Activated CD4-positive, alpha-beta T cell treated with anti-CD3 and anti-CD28 coated beads, Interleukin-2, Interleukin-4, amounts not matched to agents 100 ng/mL and 50 ng/mL, durations not matched to agents 16 hours and 8 hours (primary cell): ENCODE measurements at regions not wholly inside any gene's neighbourhood (a gene's known extent, or its start where the extent isn't known, plus 50 kb on each side); places are given as distances from the start of the nearest gene placed in this dataset.

ENCODE experiments used
- DNase-seq: peaks from one replicate; pipeline ENCODE4 v3.0.0-alpha.2; 2020; ENCODE audit warnings: low spot score

- DNase-seq, result no peak
Measured at GRCh38 chr1:177479600-177479999, 308.8 kb downstream of the BRINP2 start.

- DNase-seq, result no peak
Measured at GRCh38 chr1:177476676-177477075, 305.9 kb downstream of the BRINP2 start.

GRCh38 chr1:177472567-177472966 lies 301.8 kb downstream of the BRINP2 start:
- DNase-seq, result no peak

GRCh38 chr1:177471244-177471643 lies 300.5 kb downstream of the BRINP2 start:
- no peak for DNase-seq

GRCh38 chr1:177469519-177469918 lies 298.8 kb downstream of the BRINP2 start:
- DNase-seq, result no peak

- DNase-seq, result no peak
Measured at GRCh38 chr1:177466286-177466685, 295.5 kb downstream of the BRINP2 start.

- DNase-seq, result no peak
Measured at GRCh38 chr1:177464686-177465085, 293.9 kb downstream of the BRINP2 start.

- no peak for DNase-seq
Measured at GRCh38 chr1:177451191-177451590, 280.4 kb downstream of the BRINP2 start.

- no peak for DNase-seq
Measured at GRCh38 chr1:177448652-177449357, 278.0 kb downstream of the BRINP2 start.

- DNase-seq, result no peak
Measured at GRCh38 chr1:177448036-177448615, 277.4 kb downstream of the BRINP2 start.

GRCh38 chr1:177444997-177445746 lies 274.4 kb downstream of the BRINP2 start:
- DNase-seq, result no peak

GRCh38 chr1:177443003-177443402 lies 272.2 kb downstream of the BRINP2 start:
- DNase-seq, result no peak

- DNase-seq, result no peak
Measured at GRCh38 chr1:177442584-177442983, 271.8 kb downstream of the BRINP2 start.

GRCh38 chr1:177441281-177441680 lies 270.5 kb downstream of the BRINP2 start:
- no peak for DNase-seq

GRCh38 chr1:177440821-177441220 lies 270.1 kb downstream of the BRINP2 start:
- DNase-seq, result no peak

GRCh38 chr1:177439301-177439700 lies 268.5 kb downstream of the BRINP2 start:
- no peak for DNase-seq

- no peak for DNase-seq
Measured at GRCh38 chr1:177435364-177435763, 264.6 kb downstream of the BRINP2 start.

- DNase-seq, result no peak
Measured at GRCh38 chr1:177432897-177433296, 262.1 kb downstream of the BRINP2 start.

- DNase-seq, result no peak
Measured at GRCh38 chr1:177431123-177431522, 260.4 kb downstream of the BRINP2 start.

GRCh38 chr1:177429234-177429633 lies 258.5 kb downstream of the BRINP2 start:
- DNase-seq, result no peak

- no peak for DNase-seq
Measured at GRCh38 chr1:177427811-177428210, 257.1 kb downstream of the BRINP2 start.

- DNase-seq, result no peak
Measured at GRCh38 chr1:177426497-177426896, 255.7 kb downstream of the BRINP2 start.

GRCh38 chr1:177425199-177425598 lies 254.4 kb downstream of the BRINP2 start:
- DNase-seq, result no peak
